Jurkat, Clone E6-1 (cell line): ENCODE measurements at regions not wholly inside any gene's neighbourhood (a gene's known extent, or its start where the extent isn't known, plus 50 kb on each side); places are given as distances from the start of the nearest gene placed in this dataset.
"Not testable (repeated sequence)": the region's sequence is repeated elsewhere in the genome, so short reads cannot be mapped to it uniquely, and the experiment has no call there.

Experiments
- DNase-seq: peaks from one replicate; pipeline ENCODE4 v3.0.0-alpha.2; 2011; ENCODE audit warnings: low read depth, low spot score
- H3K4me3 ChIP-seq: 2 replicates; pipeline ENCODE4 v1.5.1; 2011; ENCODE audit warnings: mild to moderate bottlenecking, low read length, control low read depth, moderate library complexity

- no peak overlapping the region for H3K4me3 ChIP-seq
- no peak for DNase-seq
Measured at GRCh38 chr20:41748051-41748450, 129.9 kb upstream of the CHD6 start.

GRCh38 chr20:41747226-41747625 lies 129.0 kb upstream of the CHD6 start:
- DNase-seq = no peak
- H3K4me3 ChIP-seq = no peak overlapping the region

DNA sequence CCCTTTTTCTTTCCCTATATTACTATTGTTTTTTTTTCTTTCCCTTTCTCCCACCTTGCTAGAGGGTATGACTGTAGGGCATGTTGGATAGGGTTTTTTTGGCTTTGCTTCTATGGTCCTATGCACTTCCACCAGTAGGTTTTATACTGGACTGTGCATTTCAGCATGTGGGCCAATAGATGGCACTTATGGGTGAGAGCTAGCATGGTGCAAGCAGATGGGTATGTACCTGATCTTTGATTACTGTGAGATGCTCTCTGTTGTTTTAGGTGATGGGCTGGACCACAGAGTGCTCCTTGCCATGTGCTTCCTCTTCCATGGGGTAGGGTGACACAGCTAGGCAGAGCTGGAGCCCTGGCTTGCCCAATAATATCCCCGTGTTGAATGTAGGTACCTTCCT lies 128.5 kb upstream of the CHD6 start:
- DNase-seq = no peak
- H3K4me3 ChIP-seq = no peak overlapping the region

DNA sequence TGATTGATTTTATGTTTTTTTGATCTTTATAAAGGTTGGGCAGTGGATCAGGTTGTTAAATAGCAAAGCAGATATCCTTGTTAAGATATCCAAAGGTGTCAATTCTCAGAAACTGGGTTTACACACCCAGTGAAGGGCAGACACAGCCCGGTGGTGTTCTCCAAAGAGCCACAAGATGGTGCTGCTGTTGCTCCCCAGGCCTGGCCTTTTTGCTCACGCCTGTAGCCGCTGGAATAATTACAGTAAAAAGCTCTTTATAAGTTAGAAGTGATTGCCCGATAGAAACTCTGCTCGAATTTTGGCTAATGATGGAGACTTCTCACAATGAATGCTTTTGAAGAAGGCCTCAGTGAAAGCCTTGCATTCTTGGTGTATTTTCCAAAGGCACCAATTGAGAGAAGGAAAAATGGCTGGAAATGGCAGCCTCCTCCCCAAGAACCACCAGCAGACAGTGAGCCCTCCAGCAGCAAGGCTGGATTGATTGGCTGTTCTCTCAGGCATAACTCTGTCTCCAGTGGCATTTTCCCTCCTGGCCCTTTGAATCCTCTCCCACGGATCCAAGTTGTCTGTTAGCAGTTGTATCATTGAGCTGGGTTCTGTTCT lies 120.5 kb upstream of the CHD6 start:
- no peak overlapping the region for H3K4me3 ChIP-seq
- peak; percentile 26 for DNase-seq

DNA sequence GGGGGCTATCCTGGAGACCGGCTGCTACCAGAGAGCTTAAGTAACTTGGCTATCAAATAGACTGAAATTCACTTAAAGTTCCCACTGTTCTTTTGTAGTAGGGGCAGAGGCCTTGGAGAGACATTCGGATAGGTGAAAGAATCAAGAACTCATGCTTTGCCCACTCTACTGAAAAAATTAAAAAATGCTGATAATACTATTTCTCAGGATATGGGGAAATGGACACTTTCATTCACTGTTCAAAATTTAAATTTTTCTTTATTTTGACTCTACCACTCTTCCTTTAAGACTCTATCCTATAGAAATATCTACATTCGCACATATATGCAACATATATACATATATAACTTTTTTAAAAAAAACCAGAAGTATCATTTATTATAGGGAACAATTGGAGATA lies 117.8 kb upstream of the CHD6 start:
- DNase-seq = no peak
- H3K4me3 ChIP-seq = no peak overlapping the region

- H3K4me3 ChIP-seq = no peak overlapping the region
- no peak for DNase-seq
Measured at GRCh38 chr20:41734506-41734945, 116.3 kb upstream of the CHD6 start.

DNA sequence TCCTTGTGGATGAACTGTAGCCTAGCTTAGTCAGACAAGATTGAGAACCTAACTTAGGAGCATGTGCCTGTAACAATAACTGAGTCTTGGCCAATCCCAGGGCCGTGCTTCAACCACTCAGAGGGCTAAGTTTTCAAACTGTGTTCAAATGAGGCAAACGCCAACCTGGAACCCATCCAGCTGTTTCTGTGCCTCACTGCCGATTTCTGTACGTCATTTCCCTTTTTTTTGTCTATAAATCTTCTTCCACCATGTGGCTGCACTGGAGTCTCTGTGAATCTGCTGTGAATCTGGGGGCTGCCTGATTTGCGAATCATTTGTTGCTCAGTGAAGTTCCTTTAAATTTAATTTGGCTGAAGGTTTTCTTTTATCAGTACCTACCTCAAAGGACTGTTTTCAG lies 115.0 kb upstream of the CHD6 start:
- no peak for DNase-seq
- H3K4me3 ChIP-seq = no peak overlapping the region

DNA sequence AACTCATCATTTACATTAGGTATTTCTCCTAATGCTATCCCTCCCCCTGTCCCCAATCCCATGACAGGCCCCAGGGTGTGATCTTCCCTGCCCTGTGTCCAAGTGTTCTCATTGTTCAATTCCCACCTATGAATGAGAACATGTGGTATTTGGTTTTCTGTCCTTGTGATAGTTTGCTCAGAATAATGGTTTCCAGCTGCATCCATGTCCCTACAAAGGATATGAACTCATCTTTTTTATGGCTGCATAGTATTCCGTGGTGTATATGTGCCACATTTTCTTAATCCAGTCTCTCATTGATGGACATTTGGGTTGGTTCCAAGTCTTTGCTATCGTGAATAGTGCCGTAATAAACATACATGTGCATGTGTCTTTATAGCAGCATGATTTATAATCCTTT lies 113.0 kb upstream of the CHD6 start:
- not testable (repeated sequence) for DNase-seq, H3K4me3 ChIP-seq

GRCh38 chr20:41727681-41728080 lies 109.5 kb upstream of the CHD6 start:
- not testable (repeated sequence) for DNase-seq, H3K4me3 ChIP-seq

DNA sequence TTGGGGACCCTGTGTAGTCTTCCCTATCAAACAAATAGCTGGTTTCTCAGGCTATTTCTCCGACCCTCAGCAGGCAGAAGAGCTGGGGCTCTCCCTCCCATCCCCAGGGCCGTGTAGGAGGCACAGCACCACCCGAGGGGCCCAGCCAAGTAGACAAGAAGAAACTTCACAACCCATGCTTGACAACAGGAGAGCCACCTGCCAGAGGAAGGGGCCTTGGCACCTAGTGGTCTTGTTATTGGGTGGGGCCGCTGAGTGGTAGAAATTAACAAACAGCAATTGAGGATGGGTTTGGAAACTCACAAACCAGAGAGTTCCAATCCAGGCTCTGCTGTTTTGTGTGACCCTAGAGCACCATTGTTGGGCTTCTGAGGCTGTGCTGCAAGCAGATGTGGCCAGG lies 108.5 kb upstream of the CHD6 start:
- no peak for DNase-seq

GRCh38 chr20:41719151-41719550 lies 101.0 kb upstream of the CHD6 start:
- DNase-seq = no peak
- no peak overlapping the region for H3K4me3 ChIP-seq

More for the DNA sequence above, 108.5 kb upstream of the CHD6 start:
- H3K4me3 ChIP-seq = no peak overlapping the region

- no peak overlapping the region for H3K4me3 ChIP-seq
- no peak for DNase-seq
Measured at GRCh38 chr20:41717483-41717882, 99.3 kb upstream of the CHD6 start.

- DNase-seq = no peak
- H3K4me3 ChIP-seq = no peak overlapping the region
Measured at GRCh38 chr20:41716911-41717310, 98.7 kb upstream of the CHD6 start.

DNA sequence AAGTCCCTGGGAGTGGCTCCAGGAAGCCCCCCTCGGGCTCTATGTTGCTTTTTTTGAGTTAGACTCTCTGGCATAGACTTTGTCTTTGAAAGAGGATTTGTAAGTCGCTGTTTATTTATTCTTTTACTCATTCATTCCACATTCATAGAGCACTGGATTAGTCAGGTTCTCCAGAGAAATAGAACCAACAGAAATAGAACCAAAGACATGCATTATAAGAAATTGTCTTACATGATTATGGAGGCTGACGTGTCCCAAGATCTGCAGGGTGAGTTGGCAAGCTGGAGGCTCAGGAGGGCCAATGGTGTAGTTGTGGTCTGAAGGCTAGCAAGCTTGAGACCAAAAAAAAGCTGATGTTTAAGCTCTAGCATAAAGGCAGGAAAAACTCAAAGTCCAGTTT lies 98.3 kb upstream of the CHD6 start:
- no peak overlapping the region for H3K4me3 ChIP-seq
- DNase-seq = no peak

DNA sequence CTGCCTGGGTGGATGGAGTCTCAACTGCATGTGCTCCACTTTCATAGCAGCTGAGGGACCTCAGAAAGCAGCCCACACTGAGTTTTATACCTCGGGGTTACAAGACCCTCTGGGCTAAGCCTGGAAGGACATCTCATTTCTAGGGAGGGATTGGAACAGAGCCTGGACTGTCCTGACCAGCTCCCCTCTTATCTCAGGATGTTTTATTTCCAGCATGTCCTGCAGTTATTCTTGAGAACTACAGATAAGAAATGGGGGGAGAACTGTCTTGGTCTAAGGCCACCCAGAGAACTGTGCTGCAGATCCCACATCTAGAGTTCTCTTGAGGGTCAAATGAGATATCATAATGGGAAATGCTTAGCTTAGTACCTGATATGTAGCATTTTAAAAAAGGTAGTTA lies 97.3 kb upstream of the CHD6 start:
- no peak for DNase-seq
- no peak overlapping the region for H3K4me3 ChIP-seq

GRCh38 chr20:41714030-41714429 lies 95.9 kb upstream of the CHD6 start:
- no peak overlapping the region for H3K4me3 ChIP-seq
- DNase-seq = no peak

GRCh38 chr20:41704896-41705295 lies 86.7 kb upstream of the CHD6 start:
- H3K4me3 ChIP-seq = no peak overlapping the region
- DNase-seq = no peak

DNA sequence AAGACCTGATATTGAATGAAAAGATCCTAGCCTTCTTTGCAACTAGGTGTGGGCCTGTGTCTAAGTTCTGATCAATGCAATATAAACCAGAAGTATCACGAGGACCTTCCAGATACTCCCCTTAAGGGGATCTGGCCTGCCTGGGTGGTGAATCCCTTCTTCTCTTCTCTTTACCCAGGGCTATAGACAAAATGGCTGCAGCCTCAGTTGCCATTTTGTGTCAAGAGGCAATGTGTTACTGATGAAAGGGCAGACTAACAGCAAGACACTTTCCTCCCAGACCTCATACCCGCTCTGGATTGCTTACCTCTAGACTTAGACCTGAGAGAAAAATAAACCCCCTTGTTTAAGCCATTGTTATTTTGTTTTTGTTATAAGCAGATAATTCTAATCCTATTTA lies 84.5 kb upstream of the CHD6 start:
- no peak overlapping the region for H3K4me3 ChIP-seq
- no peak for DNase-seq

GRCh38 chr20:41701588-41702348 lies 83.6 kb upstream of the CHD6 start:
- H3K4me3 ChIP-seq = no peak overlapping the region
- DNase-seq = no peak

DNA sequence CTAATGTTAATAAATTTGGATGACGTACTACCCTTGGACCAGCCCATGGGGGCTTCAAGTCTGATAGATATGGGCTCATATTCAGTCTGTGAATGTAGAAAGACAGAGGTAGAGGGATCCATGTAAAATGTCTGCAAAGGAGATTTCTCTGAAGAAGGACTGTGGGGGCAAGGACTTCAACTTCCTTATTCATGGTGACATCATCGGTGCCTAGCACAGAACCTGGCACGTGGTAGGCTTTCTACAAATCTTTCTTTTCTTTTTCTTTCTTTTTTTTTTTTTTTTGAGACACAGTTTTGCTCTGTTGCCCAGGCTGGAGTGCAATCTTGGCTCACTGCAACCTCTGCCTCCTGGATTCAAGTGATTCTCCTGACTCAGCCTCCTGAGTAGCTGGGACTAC lies 81.5 kb upstream of the CHD6 start:
- DNase-seq, H3K4me3 ChIP-seq: not testable (repeated sequence)
